Inferior parietal cortex (tissue), 1 donor: ENCODE measurements at regions not wholly inside any gene's neighbourhood (a gene's known extent, or its start where the extent isn't known, plus 50 kb on each side); places are given as distances from the start of the nearest gene placed in this dataset.

Experiments used
- DNase-seq: peaks from one replicate; pipeline ENCODE4 v3.0.0-alpha.2; 2016; ENCODE audit errors: extremely low spot score

- no peak for DNase-seq
Observed at GRCh38 chr1:55586771-55587170, 371.6 kb upstream of the USP24 start.

DNA sequence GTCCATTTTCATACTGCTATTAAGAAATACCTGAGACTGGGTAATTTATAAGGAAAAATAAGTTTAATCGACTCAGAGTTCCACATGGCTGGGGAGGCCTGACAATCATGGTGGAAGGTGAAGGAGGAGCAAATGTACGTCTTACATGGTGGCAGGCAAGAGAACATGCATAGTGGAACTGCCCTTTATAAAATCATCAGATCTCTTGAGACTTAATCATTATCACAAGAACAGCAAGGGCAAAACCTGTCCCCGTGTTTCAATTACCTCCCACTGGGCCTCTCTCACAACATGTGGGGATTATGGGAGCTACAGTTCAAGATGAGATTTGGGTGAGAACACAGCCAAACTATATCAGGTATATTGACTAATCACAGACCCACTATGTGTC, 370.2 kb upstream of the USP24 start:
- DNase-seq = no peak

DNA sequence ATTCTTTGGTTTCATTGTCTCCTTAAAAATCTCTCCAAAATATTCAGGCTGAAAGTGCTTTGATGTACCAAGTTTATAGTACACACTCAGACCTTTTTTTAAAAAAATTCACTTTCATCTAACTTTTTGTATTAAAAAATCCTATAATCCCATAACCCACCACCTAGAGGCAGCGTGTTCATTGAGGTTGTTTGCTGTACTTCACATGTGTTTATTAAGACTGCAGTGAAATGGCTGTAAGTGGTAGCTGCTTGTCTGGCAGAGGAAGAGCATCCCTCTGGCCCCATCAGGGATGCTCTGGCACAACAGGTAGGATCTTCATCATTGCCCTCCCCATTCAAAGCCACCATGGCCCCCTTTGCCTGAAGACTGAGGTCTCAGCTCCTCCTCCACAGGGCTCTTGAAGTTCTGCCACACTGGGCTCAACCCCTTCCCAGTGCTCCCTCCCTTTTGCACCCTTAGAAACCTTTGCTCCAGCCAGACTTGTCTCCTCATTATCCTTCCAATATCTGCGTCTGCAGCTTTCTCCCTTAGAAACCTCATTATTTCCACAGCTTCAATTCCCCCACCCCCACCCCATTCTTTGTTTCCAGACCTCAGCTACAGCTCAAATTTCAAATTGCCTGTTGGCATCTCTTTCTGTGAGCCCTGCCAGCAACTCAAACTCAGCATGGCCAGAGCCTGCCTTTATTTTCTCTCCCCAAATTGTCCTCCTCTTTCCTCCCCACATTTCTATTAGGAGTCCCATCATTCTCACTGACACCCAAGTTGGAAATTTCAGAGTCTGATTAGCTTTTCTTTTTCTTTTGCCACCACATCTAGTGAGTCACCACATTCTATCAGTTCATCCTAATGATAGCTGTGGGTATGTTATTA, 369.6 kb upstream of the USP24 start:
- DNase-seq = peak; percentile 15

DNA sequence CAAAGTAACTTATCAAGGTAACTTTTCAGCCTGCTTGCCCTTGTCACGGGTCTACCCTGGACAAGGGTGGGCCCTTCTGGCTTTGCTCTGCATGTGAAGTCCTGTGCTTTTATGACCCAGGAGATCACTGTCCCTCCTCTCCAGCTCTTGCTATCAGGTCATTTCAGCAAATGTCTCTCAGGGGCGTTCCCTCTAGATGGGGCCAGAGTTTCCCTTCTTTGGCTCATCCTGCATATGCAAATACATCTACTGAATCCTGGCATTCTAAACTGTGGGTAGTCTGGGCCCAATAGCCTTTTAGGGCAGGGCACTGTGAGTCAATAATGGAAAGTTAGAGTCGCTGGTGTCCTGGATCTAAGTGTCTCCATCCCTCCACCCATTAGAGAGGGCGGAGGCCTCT, 366.9 kb upstream of the USP24 start:
- DNase-seq = no peak

- peak; percentile 41 for DNase-seq
Observed at GRCh38 chr1:55580845-55581332, 365.7 kb upstream of the USP24 start.

DNA sequence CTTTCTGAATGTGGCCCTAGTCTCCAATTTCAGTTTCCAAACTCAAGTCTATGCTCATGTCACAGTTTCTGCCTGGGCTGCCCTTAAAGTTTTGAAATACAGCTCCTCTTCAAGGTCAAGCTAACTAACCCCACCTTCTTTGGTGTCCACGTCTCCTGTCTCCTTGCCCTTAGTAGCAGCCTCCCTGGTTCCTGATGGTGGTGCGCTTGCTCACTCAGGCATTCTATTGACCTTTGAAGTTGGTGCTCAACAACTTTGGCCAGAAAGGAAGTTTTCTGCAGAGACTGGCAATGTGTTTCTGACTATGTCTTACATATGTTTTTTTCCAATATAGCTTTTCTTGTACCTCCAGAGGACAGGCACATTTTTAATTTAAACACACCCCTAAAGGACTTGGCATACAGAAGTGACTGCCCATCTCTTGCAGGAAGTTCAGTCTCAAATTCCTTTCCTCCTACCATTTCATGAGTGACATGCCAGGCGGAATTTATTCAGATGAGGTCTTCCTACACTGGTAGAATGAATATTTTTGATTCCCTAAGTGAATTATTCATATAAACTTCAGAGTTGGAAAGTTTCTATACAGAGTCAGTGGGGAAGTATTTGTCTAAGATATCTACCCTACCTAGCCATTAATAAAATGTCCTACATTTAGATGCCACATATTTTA, 364.3 kb upstream of the USP24 start:
- DNase-seq = no peak

GRCh38 chr1:55578646-55579045, 363.5 kb upstream of the USP24 start:
- DNase-seq = no peak

- peak; percentile 49 for DNase-seq
Observed at GRCh38 chr1:55575571-55576279, 360.6 kb upstream of the USP24 start.

DNA sequence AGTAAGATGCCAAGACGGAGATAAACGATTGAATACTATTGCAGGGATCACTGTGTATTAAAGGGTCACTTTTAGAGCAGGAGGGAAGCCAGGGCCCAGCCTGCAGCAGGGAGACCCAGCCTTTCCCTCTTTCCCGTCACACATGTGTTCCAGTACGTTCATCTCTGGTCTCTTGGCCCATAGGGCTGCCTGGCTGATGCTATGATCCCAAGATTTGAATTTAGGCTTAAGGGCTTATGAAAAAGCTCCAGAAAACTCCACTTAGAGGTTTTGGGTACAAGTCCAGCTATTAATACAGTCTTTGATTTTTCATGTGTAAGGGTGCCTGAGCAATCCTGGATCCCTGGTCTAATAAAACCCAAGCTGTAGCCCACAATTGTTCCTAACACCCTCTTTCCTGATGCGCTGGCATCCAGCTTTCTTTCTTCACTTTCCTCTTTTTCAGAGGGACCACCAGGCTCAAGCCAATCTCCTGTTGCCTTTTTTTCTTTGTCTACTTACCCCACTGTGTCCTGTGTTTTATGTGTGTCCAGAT, 359.6 kb upstream of the USP24 start:
- no peak for DNase-seq

GRCh38 chr1:55572878-55573734, 357.9 kb upstream of the USP24 start:
- no peak for DNase-seq

- DNase-seq = no peak
Observed at GRCh38 chr1:55571767-55572166, 356.6 kb upstream of the USP24 start.

DNA sequence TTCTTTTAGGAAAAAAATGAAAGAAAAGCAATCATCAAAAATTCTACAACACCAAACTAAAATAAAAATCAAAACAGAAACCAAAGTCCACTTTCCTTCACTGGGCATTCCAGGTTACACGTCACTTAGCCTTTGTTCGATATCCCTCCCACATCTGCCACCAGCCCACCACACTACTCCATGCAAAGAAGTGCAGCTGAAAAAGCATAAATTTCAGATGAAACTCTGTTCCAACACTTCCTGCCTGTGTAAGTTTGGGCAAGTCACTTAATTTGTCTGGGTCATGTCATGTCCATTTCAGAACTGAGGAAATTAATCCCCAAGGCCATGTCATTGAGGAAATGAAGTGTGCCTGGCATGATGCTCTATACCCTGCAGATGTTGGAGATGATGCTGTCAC, 354.3 kb upstream of the USP24 start:
- DNase-seq = no peak

GRCh38 chr1:55568732-55569131, 353.6 kb upstream of the USP24 start:
- no peak for DNase-seq

- no peak for DNase-seq
Observed at GRCh38 chr1:55560266-55560665, 345.1 kb upstream of the USP24 start.

DNA sequence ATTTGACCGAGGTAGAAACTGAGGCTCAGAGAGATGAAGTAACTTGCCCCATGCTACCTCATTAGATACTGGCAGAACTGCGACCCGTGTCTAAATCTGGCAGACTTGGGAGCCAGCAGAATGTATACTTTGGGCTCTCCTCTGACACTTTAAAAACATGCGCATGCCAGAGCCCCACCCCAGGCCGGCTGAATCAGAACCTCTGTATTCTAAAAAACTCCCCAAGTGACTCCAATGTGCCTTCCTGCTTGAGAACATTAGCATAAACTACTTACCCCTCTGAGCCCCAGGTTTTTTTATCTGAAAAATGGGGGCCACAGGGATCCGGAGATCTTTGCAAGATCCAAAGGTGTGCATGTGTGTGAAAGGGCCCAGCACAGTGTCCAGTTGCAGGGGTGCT, 344.7 kb upstream of the USP24 start:
- no peak for DNase-seq

- DNase-seq = peak; percentile 52
Observed at GRCh38 chr1:55559161-55559611, 344.0 kb upstream of the USP24 start.

DNA sequence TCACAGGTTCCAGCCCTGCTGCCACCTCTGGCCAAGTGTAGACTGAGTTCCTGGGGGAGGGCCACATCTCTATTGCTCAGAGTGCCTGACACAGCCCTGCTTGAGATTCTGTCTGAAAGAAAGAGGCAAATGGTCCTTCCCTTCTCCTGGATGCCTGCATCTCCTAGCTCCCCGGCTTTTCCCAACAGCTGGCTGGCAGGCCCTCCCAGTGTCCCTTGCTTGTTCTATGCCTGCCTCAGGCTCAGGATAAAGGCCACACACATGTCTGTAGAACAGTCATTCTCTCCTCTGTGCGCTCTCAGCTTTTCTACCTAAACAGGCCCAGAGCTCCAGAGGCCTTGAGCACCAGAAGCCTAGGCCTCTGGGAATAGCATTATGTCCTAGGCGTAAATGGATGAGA, 343.4 kb upstream of the USP24 start:
- no peak for DNase-seq

DNA sequence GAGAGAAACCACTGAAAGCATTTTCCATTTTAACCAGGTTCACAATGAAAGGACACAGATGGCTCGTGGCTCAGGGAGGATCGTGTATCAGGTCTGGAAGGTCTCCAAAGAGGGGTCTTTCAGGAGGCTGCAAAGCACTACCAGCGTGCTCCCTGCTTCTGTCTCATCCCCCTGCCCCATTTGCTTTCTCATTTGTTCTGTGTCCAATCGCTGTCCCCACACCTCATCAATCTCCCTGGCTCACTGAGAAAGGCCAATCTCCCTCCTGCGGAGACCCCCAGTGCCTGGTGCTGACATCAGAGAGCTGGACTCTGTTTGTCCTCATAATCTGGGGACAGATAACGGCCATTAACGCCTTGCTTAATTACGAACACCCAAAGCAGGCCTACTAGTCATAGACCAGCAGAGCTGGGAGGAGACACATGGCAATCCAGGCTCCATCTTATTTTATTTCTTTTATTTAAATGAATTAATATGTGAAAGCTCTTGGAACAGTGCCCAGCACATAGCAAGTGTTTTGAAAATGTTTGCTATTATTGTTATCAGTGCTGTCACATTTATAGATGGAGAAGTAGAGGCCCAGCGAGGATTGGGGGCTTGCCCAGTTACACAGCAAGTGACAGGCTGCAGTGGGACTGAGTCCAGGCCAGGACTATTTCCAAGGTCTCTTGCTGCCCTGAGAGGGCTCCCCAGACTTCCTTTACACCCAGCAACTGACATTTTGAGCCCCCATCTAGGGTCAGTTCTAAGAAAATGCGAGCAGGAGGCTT, 341.0 kb upstream of the USP24 start:
- no peak for DNase-seq

- DNase-seq = no peak
Observed at GRCh38 chr1:55554611-55555010, 339.4 kb upstream of the USP24 start.

DNA sequence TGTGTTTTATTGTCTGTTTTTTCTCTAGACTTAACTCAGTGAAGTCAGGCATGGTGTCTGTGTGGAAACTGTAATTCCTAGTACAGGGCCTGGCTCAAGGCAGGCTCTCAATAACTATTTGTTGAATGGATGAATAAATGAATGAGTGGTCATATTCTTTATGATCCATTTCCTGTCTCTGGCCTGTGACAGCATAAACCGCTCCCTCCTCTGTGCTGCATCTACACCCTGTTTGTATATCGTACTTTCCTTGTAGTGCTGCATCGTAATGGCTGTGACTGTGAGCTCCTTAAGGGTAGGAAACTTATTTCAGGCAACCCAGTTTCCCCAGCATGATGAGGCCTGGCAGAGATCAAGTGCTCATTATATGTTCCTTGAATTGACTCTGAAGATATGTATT, 337.5 kb upstream of the USP24 start:
- DNase-seq = no peak
